IPS DF 6.9 (cell line): ENCODE measurements at regions not wholly inside any gene's neighbourhood (a gene's known extent, or its start where the extent isn't known, plus 50 kb on each side); places are given as distances from the start of the nearest gene placed in this dataset.
"Not testable (repeated sequence)": the region's sequence is repeated elsewhere in the genome, so short reads cannot be mapped to it uniquely, and the experiment has no call there.

Experiments used
- DNase-seq: peaks from one replicate; pipeline ENCODE4 v3.0.0-alpha.2; 2013; ENCODE audit warnings: low read depth, low spot score
- H3K27ac ChIP-seq: one replicate; pipeline ENCODE4 v1.5.1; 2013; ENCODE audit warnings: low read length, control low read depth
- H3K27me3 ChIP-seq: 2 replicates; pipeline ENCODE4 v1.6.1; 2013; ENCODE audit warnings: mild to moderate bottlenecking, low read length; ENCODE audit not compliant: control insufficient read depth, insufficient read depth
- H3K36me3 ChIP-seq: 2 replicates; pipeline ENCODE4 v1.6.1; 2013; ENCODE audit warnings: low read length; ENCODE audit not compliant: control insufficient read depth, insufficient read depth
- H3K4me1 ChIP-seq: 2 replicates; pipeline ENCODE4 v1.6.1; 2013; ENCODE audit warnings: low read length; ENCODE audit not compliant: control insufficient read depth, insufficient read depth
- H3K4me3 ChIP-seq: 2 replicates; pipeline ENCODE4 v1.5.1; 2013; ENCODE audit warnings: mild to moderate bottlenecking, low read length
- H3K9me3 ChIP-seq: 2 replicates; pipeline ENCODE4 v1.6.1; 2013; ENCODE audit warnings: low read length, inconsistent platforms; ENCODE audit not compliant: control insufficient read depth, insufficient read depth
- WGBS: extraction: QIAGEN DNeasy Blood & Tissue Kit; methylation state at CpG from one replicate; pipeline ENCODE4 v1.1.7; 2013; ENCODE audit warnings: mixed read lengths, missing lambda C conversion rate; ENCODE audit not compliant: insufficient read length, insufficient coverage; 5-methylcytosine and 5-hydroxymethylcytosine counted together

GRCh38 chr14:34051966-34052657 lies 101.2 kb upstream of the EGLN3 start:
- H3K4me3 ChIP-seq, result no peak overlapping the region
- H3K4me1 ChIP-seq, result no peaks in the 10 kb centered on the region
- H3K36me3 ChIP-seq, result no peaks in the 10 kb centered on the region
- H3K27me3 ChIP-seq, result no peaks in the 10 kb centered on the region
- no CpG with 5 or more reads among the region's 5 CpGs for WGBS
- no peaks in the 10 kb centered on the region for H3K9me3 ChIP-seq
- DNase-seq, result no peak
- no peak overlapping the region for H3K27ac ChIP-seq

- no peak for DNase-seq
- H3K4me1 ChIP-seq, result no peaks in the 10 kb centered on the region
- no peaks in the 10 kb centered on the region for H3K36me3 ChIP-seq
- no peaks in the 10 kb centered on the region for H3K9me3 ChIP-seq
- H3K27me3 ChIP-seq, result no peaks in the 10 kb centered on the region
- WGBS, result no CpG with 5 or more reads among the region's 1 CpG
- no peak overlapping the region for H3K27ac ChIP-seq
- no peak overlapping the region for H3K4me3 ChIP-seq
These were observed 99.7 kb upstream of the EGLN3 start for GRCh38 chr14:34050606-34051005.

- no peaks in the 10 kb centered on the region for H3K9me3 ChIP-seq
- no peaks in the 10 kb centered on the region for H3K27me3 ChIP-seq
- DNase-seq, result no peak
- H3K4me3 ChIP-seq, result no peak overlapping the region
- no peaks in the 10 kb centered on the region for H3K4me1 ChIP-seq
- no CpG with 5 or more reads among the region's 5 CpGs for WGBS
- no peaks in the 10 kb centered on the region for H3K36me3 ChIP-seq
- no peak overlapping the region for H3K27ac ChIP-seq
These were observed 98.9 kb upstream of the EGLN3 start for GRCh38 chr14:34049790-34050189.

- H3K9me3 ChIP-seq, H3K4me1 ChIP-seq, H3K27me3 ChIP-seq, H3K27ac ChIP-seq, H3K36me3 ChIP-seq, DNase-seq, H3K4me3 ChIP-seq: not testable (repeated sequence)
- no CpG with 5 or more reads among the region's 7 CpGs for WGBS
These were observed 98.3 kb upstream of the EGLN3 start for GRCh38 chr14:34049187-34049586.

- no CpG with 5 or more reads among the region's 3 CpGs for WGBS
- DNase-seq, result no peak
- Histone ChIP-seq H3K4me3 (no peak overlapping the region), H3K9me3 (no peaks in the 10 kb centered on the region), H3K36me3 (no peaks in the 10 kb centered on the region), H3K27me3 (no peaks in the 10 kb centered on the region), H3K27ac (no peak overlapping the region), H3K4me1 (0 out of 2 replicates have a peak, but pooled peaks cover 1% of the 10 kb centered on the region)
These were observed 96.1 kb upstream of the EGLN3 start for GRCh38 chr14:34046799-34047520.

- Histone ChIP-seq H3K27me3 (no peaks in the 10 kb centered on the region), H3K9me3 (no peaks in the 10 kb centered on the region), H3K36me3 (no peaks in the 10 kb centered on the region), H3K4me1 (0 out of 2 replicates have a peak, but pooled peaks cover 1% of the 10 kb centered on the region), H3K4me3 (no peak overlapping the region), H3K27ac (no peak overlapping the region)
- no CpG with 5 or more reads among the region's 9 CpGs for WGBS
- DNase-seq, result no peak
These were observed 93.9 kb upstream of the EGLN3 start for GRCh38 chr14:34044666-34045306.

- H3K4me1 ChIP-seq, result 0 out of 2 replicates have a peak, but pooled peaks cover 1% of the 10 kb centered on the region
- WGBS, result no CpG with 5 or more reads among the region's 4 CpGs
These were observed 93.4 kb upstream of the EGLN3 start for GRCh38 chr14:34044373-34044637.

GRCh38 chr14:34043627-34044372 lies 92.9 kb upstream of the EGLN3 start:
- Histone ChIP-seq H3K27me3 (no peaks in the 10 kb centered on the region), H3K27ac (no peak overlapping the region), H3K4me1 (0 out of 2 replicates have a peak, but pooled peaks cover 1% of the 10 kb centered on the region), H3K36me3 (no peaks in the 10 kb centered on the region), H3K4me3 (no peak overlapping the region), H3K9me3 (no peaks in the 10 kb centered on the region)
- no CpG with 5 or more reads among the region's 4 CpGs for whole genome bisulfite sequencing
- no peak for DNase-seq

More at GRCh38 chr14:34044373-34044637, 93.4 kb upstream of the EGLN3 start:
- H3K27ac ChIP-seq, result no peak overlapping the region
- no peaks in the 10 kb centered on the region for H3K27me3 ChIP-seq
- no peak overlapping the region for H3K4me3 ChIP-seq
- H3K36me3 ChIP-seq, result no peaks in the 10 kb centered on the region
- DNase-seq, result no peak
- no peaks in the 10 kb centered on the region for H3K9me3 ChIP-seq

GRCh38 chr14:34041220-34041619 lies 90.3 kb upstream of the EGLN3 start:
- no peaks in the 10 kb centered on the region for H3K27me3 ChIP-seq
- no peaks in the 10 kb centered on the region for H3K36me3 ChIP-seq
- H3K27ac ChIP-seq, result no peak overlapping the region
- H3K4me1 ChIP-seq, result 0 out of 2 replicates have a peak, but pooled peaks cover 1% of the 10 kb centered on the region
- no CpG with 5 or more reads among the region's 2 CpGs for WGBS
- no peaks in the 10 kb centered on the region for H3K9me3 ChIP-seq
- DNase-seq, result no peak
- no peak overlapping the region for H3K4me3 ChIP-seq

GRCh38 chr14:34040766-34041165 lies 89.9 kb upstream of the EGLN3 start:
- Histone ChIP-seq H3K4me1 (0 out of 2 replicates have a peak, but pooled peaks cover 1% of the 10 kb centered on the region), H3K9me3 (no peaks in the 10 kb centered on the region), H3K27me3 (no peaks in the 10 kb centered on the region), H3K36me3 (no peaks in the 10 kb centered on the region), H3K4me3 (no peak overlapping the region), H3K27ac (no peak overlapping the region)
- no peak for DNase-seq
